SK-N-SH treated with all-trans-retinoic acid at 6 μM for 48 hours (cell line): ENCODE measurements at regions not wholly inside any gene's neighbourhood (a gene's known extent, or its start where the extent isn't known, plus 50 kb on each side); places are given as distances from the start of the nearest gene placed in this dataset.

ENCODE experiments used
- ATAC-seq: fragments of 200-7000 bp; cut with Tn5 transposase; 3 replicates; pipeline ENCODE4 v1.9.1; 2020; ENCODE audit warnings: mild to moderate bottlenecking, moderate library complexity
- BACH2 ChIP-seq: fragments of 250-450 bp; sonication (Bioruptor Pico); IDR thresholded peaks from 2 replicates; pipeline ENCODE4 v1.9.0; 2021; ENCODE audit warnings: mild to moderate bottlenecking, borderline replicate concordance
- CSDC2 ChIP-seq: fragments of 250-450 bp; sonication (Bioruptor Pico); IDR thresholded peaks from 2 replicates; pipeline ENCODE4 v1.5.0; 2020; ENCODE audit warnings: mild to moderate bottlenecking, moderate library complexity
- CSRNP3 ChIP-seq: fragments of 250-450 bp; sonication (Bioruptor Pico); IDR thresholded peaks from 2 replicates; pipeline ENCODE4 v1.5.1; 2021; ENCODE audit warnings: mild to moderate bottlenecking, moderate library complexity
- GLIS3 ChIP-seq: fragments of 250-450 bp; sonication (Bioruptor Pico); IDR thresholded peaks from 2 replicates; pipeline ENCODE4 v1.5.0; 2020; ENCODE audit warnings: mild to moderate bottlenecking, moderate library complexity
- ISL1 ChIP-seq: fragments of 250-450 bp; sonication (Bioruptor Pico); IDR thresholded peaks from 2 replicates; pipeline ENCODE4 v2.1.2; 2022; ENCODE audit warnings: mild to moderate bottlenecking, moderate library complexity
- OSR1 ChIP-seq: fragments of 250-450 bp; sonication (Bioruptor Pico); IDR thresholded peaks from 2 replicates; pipeline ENCODE4 v1.8.0; 2022; ENCODE audit warnings: moderate library complexity, mild to moderate bottlenecking, inconsistent platforms
- PATZ1 ChIP-seq: fragments of 250-450 bp; sonication (Bioruptor Pico); IDR thresholded peaks from 2 replicates; pipeline ENCODE4 v1.8.0; 2020; ENCODE audit warnings: mild to moderate bottlenecking, moderate library complexity, borderline replicate concordance
- RARB ChIP-seq: fragments of 250-450 bp; sonication (Bioruptor Pico); IDR thresholded peaks from 2 replicates; pipeline ENCODE4 v1.8.0; 2021; ENCODE audit warnings: mild to moderate bottlenecking, moderate library complexity
- SNAI2 ChIP-seq: fragments of 250-450 bp; sonication (Bioruptor Pico); IDR thresholded peaks from 2 replicates; pipeline ENCODE4 v1.5.0; 2020; ENCODE audit warnings: mild to moderate bottlenecking, moderate library complexity
- TCF4 ChIP-seq: fragments of 250-450 bp; sonication (Bioruptor Pico); IDR thresholded peaks from 2 replicates; pipeline ENCODE4 v1.8.0; 2021; ENCODE audit warnings: mild to moderate bottlenecking, moderate library complexity, borderline replicate concordance
- TOX ChIP-seq: fragments of 250-450 bp; sonication (Bioruptor Pico); IDR thresholded peaks from 2 replicates; pipeline ENCODE4 v1.8.0; 2021; ENCODE audit warnings: mild to moderate bottlenecking, moderate library complexity, borderline replicate concordance
- TSHZ2 ChIP-seq: fragments of 250-450 bp; sonication (Bioruptor Pico); IDR thresholded peaks from 2 replicates; pipeline ENCODE4 v1.5.0; 2020; ENCODE audit warnings: mild to moderate bottlenecking, moderate library complexity
- ZC3H10 ChIP-seq: fragments of 250-450 bp; sonication (Bioruptor Pico); IDR thresholded peaks from 2 replicates; pipeline ENCODE4 v1.5.1; 2021; ENCODE audit warnings: mild to moderate bottlenecking, moderate library complexity
- ZFP3 ChIP-seq: fragments of 250-450 bp; sonication (Bioruptor Pico); IDR thresholded peaks from 2 replicates; pipeline ENCODE4 v1.5.0; 2020; ENCODE audit warnings: mild to moderate bottlenecking, moderate library complexity
- ZFP30 ChIP-seq: fragments of 450-650 bp; formaldehyde crosslinking; IDR thresholded peaks from 2 replicates; pipeline ENCODE4 v1.5.0; 2022; ENCODE audit warnings: mild to moderate bottlenecking, moderate library complexity
- ZNF565 ChIP-seq: fragments of 450-650 bp; formaldehyde crosslinking; conservative IDR thresholded peaks from 2 replicates; pipeline ENCODE4 v1.5.0; 2020; ENCODE audit warnings: low read depth, mild to moderate bottlenecking, moderate library complexity
- ZNF70 ChIP-seq: fragments of 450-650 bp; formaldehyde crosslinking; IDR thresholded peaks from 2 replicates; pipeline ENCODE4 v1.5.0; 2020; ENCODE audit warnings: mild to moderate bottlenecking, moderate library complexity
- ZNF8 ChIP-seq: fragments of 450-650 bp; formaldehyde crosslinking; IDR thresholded peaks from 2 replicates; pipeline ENCODE4 v1.5.0; 2020; ENCODE audit warnings: mild to moderate bottlenecking, moderate library complexity
- TF ChIP-seq, protein P1 (sequence below): fragments of 250-450 bp; sonication (Bioruptor Pico); IDR thresholded peaks from 2 replicates; pipeline ENCODE4 v1.5.1; 2020; ENCODE audit warnings: low read depth, mild to moderate bottlenecking, moderate library complexity
- TF ChIP-seq, protein P2 (sequence below): fragments of 250-450 bp; sonication (Bioruptor Pico); IDR thresholded peaks from 2 replicates; pipeline ENCODE4 v1.8.0; 2021; ENCODE audit warnings: low read depth, mild to moderate bottlenecking, moderate library complexity, borderline replicate concordance

GRCh38 chr12:77166696-77167095 is 101.3 kb upstream of the E2F7 start:
- ATAC-seq = peak; percentile 27; the same call in 2 of the 3 replicates
- TF ChIP-seq ISL1 (CRISPR knock-in tag) = no peak
- no peak for TF ChIP-seq ZFP30
- TF ChIP-seq ZC3H10 (CRISPR knock-in tag) = no peak
- no peak for TF ChIP-seq RARB (CRISPR knock-in tag)
- no peak for TF ChIP-seq SNAI2 (CRISPR knock-in tag)
- TF ChIP-seq TOX (CRISPR knock-in tag) = no peak
- no peak for TF ChIP-seq TSHZ2
- TF ChIP-seq, protein P1, sequence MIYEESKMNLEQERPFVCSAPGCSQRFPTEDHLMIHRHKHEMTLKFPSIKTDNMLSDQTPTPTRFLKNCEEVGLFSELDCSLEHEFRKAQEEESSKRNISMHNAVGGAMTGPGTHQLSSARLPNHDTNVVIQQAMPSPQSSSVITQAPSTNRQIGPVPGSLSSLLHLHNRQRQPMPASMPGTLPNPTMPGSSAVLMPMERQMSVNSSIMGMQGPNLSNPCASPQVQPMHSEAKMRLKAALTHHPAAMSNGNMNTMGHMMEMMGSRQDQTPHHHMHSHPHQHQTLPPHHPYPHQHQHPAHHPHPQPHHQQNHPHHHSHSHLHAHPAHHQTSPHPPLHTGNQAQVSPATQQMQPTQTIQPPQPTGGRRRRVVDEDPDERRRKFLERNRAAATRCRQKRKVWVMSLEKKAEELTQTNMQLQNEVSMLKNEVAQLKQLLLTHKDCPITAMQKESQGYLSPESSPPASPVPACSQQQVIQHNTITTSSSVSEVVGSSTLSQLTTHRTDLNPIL (CRISPR knock-in tag) = no peak
- TF ChIP-seq PATZ1 = no peak
- TF ChIP-seq ZFP3 (CRISPR knock-in tag) = no peak
- no peak for TF ChIP-seq GLIS3 (CRISPR knock-in tag)
- TF ChIP-seq, protein P2, sequence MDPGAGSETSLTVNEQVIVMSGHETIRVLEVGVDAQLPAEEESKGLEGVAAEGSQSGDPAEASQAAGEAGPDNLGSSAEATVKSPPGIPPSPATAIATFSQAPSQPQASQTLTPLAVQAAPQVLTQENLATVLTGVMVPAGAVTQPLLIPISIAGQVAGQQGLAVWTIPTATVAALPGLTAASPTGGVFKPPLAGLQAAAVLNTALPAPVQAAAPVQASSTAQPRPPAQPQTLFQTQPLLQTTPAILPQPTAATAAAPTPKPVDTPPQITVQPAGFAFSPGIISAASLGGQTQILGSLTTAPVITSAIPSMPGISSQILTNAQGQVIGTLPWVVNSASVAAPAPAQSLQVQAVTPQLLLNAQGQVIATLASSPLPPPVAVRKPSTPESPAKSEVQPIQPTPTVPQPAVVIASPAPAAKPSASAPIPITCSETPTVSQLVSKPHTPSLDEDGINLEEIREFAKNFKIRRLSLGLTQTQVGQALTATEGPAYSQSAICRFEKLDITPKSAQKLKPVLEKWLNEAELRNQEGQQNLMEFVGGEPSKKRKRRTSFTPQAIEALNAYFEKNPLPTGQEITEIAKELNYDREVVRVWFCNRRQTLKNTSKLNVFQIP (CRISPR knock-in tag) = no peak
- no peak for TF ChIP-seq CSDC2
- TF ChIP-seq ZNF565 (CRISPR knock-in tag) = no peak

DNA sequence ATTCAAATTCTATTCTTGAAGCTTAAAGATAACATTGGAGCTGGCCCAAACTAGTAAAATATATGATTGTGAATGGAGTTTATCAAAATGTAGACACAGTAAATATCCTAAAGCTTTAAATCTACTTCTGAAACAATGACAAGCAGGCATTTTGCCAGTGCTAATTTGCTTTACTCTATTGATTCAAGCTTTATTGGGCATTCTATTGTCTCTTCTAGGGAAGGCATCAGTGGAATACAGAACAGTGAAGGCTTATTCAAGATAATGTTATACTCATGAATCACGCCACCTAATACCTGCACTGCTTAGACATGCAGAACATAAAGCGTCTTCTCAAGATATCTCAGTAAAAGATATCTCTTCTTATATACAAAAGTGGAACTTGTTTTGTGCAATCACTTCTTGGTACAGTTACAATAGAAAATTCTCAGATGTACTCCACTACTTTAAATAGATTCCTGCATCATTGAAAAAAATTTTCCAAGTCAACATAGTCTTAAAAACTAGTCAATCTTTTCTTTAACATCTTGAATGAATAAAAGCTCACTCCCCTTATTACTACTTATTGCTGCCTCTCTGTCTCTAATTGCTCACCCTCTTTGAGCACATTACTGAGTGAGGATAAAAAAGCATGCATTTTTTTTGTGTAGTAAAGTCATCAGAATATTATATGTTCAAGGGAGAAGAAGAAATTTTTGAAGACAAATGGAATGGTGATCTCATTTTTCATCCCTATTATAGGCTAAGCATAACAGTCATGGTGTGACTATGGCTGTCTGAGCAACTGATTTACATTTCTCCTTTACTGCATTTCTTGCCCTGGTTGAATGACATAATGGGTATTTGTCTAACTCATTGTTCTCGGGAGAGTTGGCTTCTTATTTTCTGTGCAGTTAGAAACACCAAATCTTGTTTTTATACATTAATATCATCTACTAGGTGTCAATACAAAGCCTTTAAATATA is 98.0 kb upstream of the E2F7 start:
- no peak for TF ChIP-seq TCF4 (CRISPR knock-in tag)
- no peak for TF ChIP-seq CSDC2
- TF ChIP-seq ZNF8 (CRISPR knock-in tag) = no peak
- TF ChIP-seq ZNF70 (CRISPR knock-in tag) = no peak
- TF ChIP-seq GLIS3 (CRISPR knock-in tag) = no peak
- TF ChIP-seq TOX (CRISPR knock-in tag) = no peak
- no peak for TF ChIP-seq OSR1
- TF ChIP-seq ZFP3 (CRISPR knock-in tag) = no peak
- no peak for TF ChIP-seq SNAI2 (CRISPR knock-in tag)
- ATAC-seq = peak; percentile 46

DNA sequence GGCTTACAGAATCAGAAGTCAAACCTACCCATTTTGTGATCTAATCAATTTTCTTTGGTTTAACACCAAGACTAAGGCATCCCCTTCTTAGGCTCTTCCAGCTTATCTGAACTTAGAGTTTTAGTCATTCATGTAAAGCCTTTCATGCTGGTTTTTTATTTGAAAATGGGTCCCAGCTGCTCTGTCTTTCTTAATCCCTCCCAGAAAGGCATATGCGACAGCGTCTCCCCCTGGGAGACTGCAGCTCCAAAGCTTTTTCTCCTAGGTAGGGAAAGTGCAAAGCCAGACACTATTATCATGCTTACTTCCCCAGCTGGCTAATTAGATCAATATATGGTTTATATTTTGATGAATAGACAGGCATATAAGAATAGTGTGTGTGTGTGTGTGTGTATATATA is 96.6 kb upstream of the E2F7 start:
- ATAC-seq = no peak
- TF ChIP-seq ZFP3 (CRISPR knock-in tag) = no peak
- no peak for TF ChIP-seq CSRNP3 (CRISPR knock-in tag)
- TF ChIP-seq BACH2 (CRISPR knock-in tag) = no peak
- TF ChIP-seq ZNF8 (CRISPR knock-in tag) = no peak
- no peak for TF ChIP-seq PATZ1
- no peak for TF ChIP-seq TOX (CRISPR knock-in tag)
- no peak for TF ChIP-seq OSR1
